Lung (tissue), 11 donors: ENCODE measurements at regions not wholly inside any gene's neighbourhood (a gene's known extent, or its start where the extent isn't known, plus 50 kb on each side); places are given as distances from the start of the nearest gene placed in this dataset.

Experiments used
- ATAC-seq: fragments of 200-7000 bp; cut with Tn5 transposase; one replicate; pipeline ENCODE4 v1.9.1; 2020; ENCODE audit warnings: moderate number of reproducible peaks; ENCODE audit not compliant: insufficient read depth, low FRiP score
- DNase-seq, 3 donors: peaks; one replicate each; pipeline ENCODE4 v3.0.0-alpha.2; 2013 to 2017
- H3K27ac ChIP-seq, 2 donors: one replicate each; pipeline ENCODE4 v1.5.1; 2013; ENCODE audit warnings: mild to moderate bottlenecking in 2 of 2, moderate library complexity in 2 of 2, control low read depth in 1 of 2, inconsistent platforms in 1 of 2, low read depth in 1 of 2, low read length in 1 of 2
- H3K27me3 ChIP-seq, 3 donors: one replicate each; pipeline ENCODE4 v1.5.1; 2013; ENCODE audit warnings: low read length in 2 of 3; ENCODE audit not compliant: control insufficient read depth in 3 of 3, insufficient read depth in 3 of 3
- H3K36me3 ChIP-seq, 4 donors: one replicate each; pipeline ENCODE4 v1.5.1; 2013; ENCODE audit warnings: low read length in 4 of 4, mild to moderate bottlenecking in 1 of 4, moderate library complexity in 1 of 4; ENCODE audit not compliant: control insufficient read depth in 4 of 4, insufficient read depth in 4 of 4
- H3K4me1 ChIP-seq, 5 donors: one replicate each; pipeline ENCODE4 v1.5.1; 2013; ENCODE audit warnings: low read length in 5 of 5, mild to moderate bottlenecking in 2 of 5, moderate library complexity in 1 of 5; ENCODE audit not compliant: control insufficient read depth in 5 of 5, insufficient read depth in 5 of 5
- H3K4me3 ChIP-seq: one replicate; pipeline ENCODE4 v1.5.1; 2013; ENCODE audit warnings: mild to moderate bottlenecking, control low read depth, moderate library complexity
- H3K9ac ChIP-seq, 2 donors: one replicate each; pipeline ENCODE4 v1.5.1; 2013; ENCODE audit warnings: low read length in 2 of 2, control low read depth in 1 of 2; ENCODE audit not compliant: insufficient read depth in 1 of 2
- H3K9me3 ChIP-seq, 4 donors: one replicate each; pipeline ENCODE4 v1.5.1; 2013; ENCODE audit warnings: low read length in 3 of 4, mild to moderate bottlenecking in 1 of 4, moderate library complexity in 1 of 4; ENCODE audit not compliant: control insufficient read depth in 4 of 4, insufficient read depth in 3 of 4
- WGBS, 2 donors: extraction: QIAGEN DNeasy Blood & Tissue Kit; methylation state at CpG; one replicate each; pipeline ENCODE4 v1.1.7; 2013; 5-methylcytosine and 5-hydroxymethylcytosine counted together
- TF ChIP-seq, protein P1 (sequence below): IDR thresholded peaks from 2 replicates; pipeline ENCODE4 v1.5.1; 2012; ENCODE audit warnings: mild to moderate bottlenecking; ENCODE audit errors: control extremely low read depth, extremely low read depth
- donor health status: control.
- donor health status: control.
- donor health status: Bipolar disorder and iron deficiency.
- donor health status: healthy.
- donor health status: DM: yes; HTN: yes; CAD: no.

GRCh38 chr2:239625971-239626734 lies 225.3 kb upstream of the HDAC4 start:
- TF ChIP-seq, protein P1, sequence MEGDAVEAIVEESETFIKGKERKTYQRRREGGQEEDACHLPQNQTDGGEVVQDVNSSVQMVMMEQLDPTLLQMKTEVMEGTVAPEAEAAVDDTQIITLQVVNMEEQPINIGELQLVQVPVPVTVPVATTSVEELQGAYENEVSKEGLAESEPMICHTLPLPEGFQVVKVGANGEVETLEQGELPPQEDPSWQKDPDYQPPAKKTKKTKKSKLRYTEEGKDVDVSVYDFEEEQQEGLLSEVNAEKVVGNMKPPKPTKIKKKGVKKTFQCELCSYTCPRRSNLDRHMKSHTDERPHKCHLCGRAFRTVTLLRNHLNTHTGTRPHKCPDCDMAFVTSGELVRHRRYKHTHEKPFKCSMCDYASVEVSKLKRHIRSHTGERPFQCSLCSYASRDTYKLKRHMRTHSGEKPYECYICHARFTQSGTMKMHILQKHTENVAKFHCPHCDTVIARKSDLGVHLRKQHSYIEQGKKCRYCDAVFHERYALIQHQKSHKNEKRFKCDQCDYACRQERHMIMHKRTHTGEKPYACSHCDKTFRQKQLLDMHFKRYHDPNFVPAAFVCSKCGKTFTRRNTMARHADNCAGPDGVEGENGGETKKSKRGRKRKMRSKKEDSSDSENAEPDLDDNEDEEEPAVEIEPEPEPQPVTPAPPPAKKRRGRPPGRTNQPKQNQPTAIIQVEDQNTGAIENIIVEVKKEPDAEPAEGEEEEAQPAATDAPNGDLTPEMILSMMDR: no peak
- H3K36me3 ChIP-seq: no peaks in the 10 kb centered on the region
- no peak overlapping the region for H3K9ac ChIP-seq
- peaks cover 0 to 2% (median 0%) of the 10 kb centered on the region in 3 donors for H3K27me3 ChIP-seq
- H3K4me3 ChIP-seq: no peak overlapping the region
- no peak overlapping the region for H3K27ac ChIP-seq
- peaks cover 0 to 5% (median 0%) of the 10 kb centered on the region in 4 donors for H3K9me3 ChIP-seq
- WGBS, 2 donors: 91 to 96% methylated on average over 8 of the region's 8 CpGs
- no peaks in the 10 kb centered on the region for H3K4me1 ChIP-seq
- ATAC-seq (no peak), DNase-seq (no peak)

DNA sequence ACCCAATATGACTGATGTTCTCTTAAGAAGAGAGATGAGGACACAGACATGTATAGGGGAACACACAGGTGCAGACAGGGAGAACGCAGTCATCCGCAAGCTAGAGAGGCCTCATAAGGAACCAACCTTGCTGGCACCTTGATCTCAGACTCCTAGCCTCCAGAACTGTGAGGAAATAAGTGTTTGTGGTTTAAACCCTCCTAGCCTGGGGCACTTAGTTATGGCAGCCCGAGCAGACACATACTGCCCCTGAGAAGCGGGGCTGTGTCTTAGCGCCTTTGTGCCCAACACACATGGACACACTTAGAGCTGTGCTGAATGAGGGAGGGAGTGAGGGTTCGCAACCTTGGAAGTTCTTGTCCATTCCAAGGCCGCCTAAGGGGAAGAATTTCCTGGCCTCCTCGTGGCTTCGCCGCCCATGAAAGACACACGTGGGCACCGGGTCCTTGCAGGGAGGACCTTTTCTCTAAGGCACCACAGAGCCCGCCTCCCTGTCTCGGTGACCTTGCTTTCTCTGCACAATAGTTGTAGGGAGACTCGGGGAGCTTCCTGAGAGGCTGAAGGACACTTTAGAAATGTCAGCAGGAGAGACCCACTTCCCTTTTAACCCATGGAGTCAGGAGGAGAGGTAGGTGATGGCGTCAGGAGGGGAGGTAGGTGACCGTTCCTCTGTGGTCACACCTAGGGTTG lies 224.5 kb upstream of the HDAC4 start:
- TF ChIP-seq, protein P1: no peak
- DNase-seq: no peak
- H3K4me3 ChIP-seq: no peak overlapping the region
- H3K9ac ChIP-seq: no peak overlapping the region
- no peaks in the 10 kb centered on the region for H3K4me1 ChIP-seq
- no peak overlapping the region for H3K27ac ChIP-seq
- peaks cover 0 to 5% (median 0%) of the 10 kb centered on the region in 4 donors for H3K9me3 ChIP-seq
- 93 to 94% methylated on average over 17 of the region's 17 CpGs for WGBS, 2 donors
- no peaks in the 10 kb centered on the region for H3K36me3 ChIP-seq
- H3K27me3 ChIP-seq: peaks cover 0 to 2% (median 0%) of the 10 kb centered on the region in 3 donors
- no peak for ATAC-seq

DNA sequence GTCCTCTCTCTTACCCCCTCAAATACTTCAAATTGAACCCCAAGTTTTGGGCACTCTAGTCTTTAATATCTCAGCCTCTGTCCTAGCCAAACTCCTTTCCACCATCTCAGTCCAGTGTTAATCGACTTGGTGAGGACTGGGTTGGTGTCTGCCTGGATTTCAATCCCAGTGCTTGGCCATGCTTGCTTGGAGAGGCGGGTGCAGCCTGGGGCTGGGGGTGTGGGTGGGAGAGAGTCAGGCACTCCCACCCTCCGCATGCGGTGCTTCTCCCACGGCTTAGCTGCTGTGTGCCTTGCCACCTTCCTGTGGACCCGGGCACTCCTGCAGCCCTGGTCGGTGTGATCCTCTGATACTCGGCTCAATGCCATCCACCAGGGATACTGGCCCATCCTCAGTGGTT lies 220.8 kb upstream of the HDAC4 start:
- Histone ChIP-seq H3K9me3 (peaks cover 0 to 5% (median 0%) of the 10 kb centered on the region in 4 donors), H3K4me3 (no peak overlapping the region), H3K27ac (no peak overlapping the region), H3K9ac (no peak overlapping the region), H3K4me1 (no peaks in the 10 kb centered on the region), H3K36me3 (no peaks in the 10 kb centered on the region), H3K27me3 (no peaks in the 10 kb centered on the region)
- WGBS, 2 donors: 96 to 97% methylated on average over 8 of the region's 8 CpGs
- TF ChIP-seq, protein P1: no peak
- no peak for DNase-seq
- ATAC-seq: no peak
